ENCODE measurements at regions not wholly inside any gene's neighbourhood (a gene's known extent, or its start where the extent isn't known, plus 50 kb on each side); places are given as distances from the start of the nearest gene placed in this dataset.
"Not testable (repeated sequence)": the region's sequence is repeated elsewhere in the genome, so short reads cannot be mapped to it uniquely, and the experiment has no call there.

GRCh38 chr1:166676981-166677380, 162.3 kb upstream of the POGK start:
- no peak for TF ChIP-seq CTCF (IDR thresholded peaks at IDR 0.05; ENCODE audit: insufficient read depth, low read length, severe bottlenecking)
- DNase-seq (ENCODE audit: low read depth) (no peak), FAIRE-seq (no peak)
- H3K36me3 ChIP-seq (ENCODE audit: control insufficient read depth, insufficient read depth, low read length), result no peaks in the 10 kb centered on the region
- no peaks in the 10 kb centered on the region for H3K27me3 ChIP-seq (ENCODE audit: control insufficient read depth, insufficient read depth, low read length)
- H3K4me3 ChIP-seq (ENCODE audit: low read depth, low read length), result no peak overlapping the region

GRCh38 chr1:166679369-166679768, 159.9 kb upstream of the POGK start:
- TF ChIP-seq CTCF (IDR thresholded peaks at IDR 0.05; ENCODE audit: insufficient read depth, low read length, severe bottlenecking), result no peak
- FAIRE-seq (no peak), DNase-seq (ENCODE audit: low read depth) (no peak)
- H3K36me3 ChIP-seq (ENCODE audit: control insufficient read depth, insufficient read depth, low read length), result no peaks in the 10 kb centered on the region
- H3K4me3 ChIP-seq (ENCODE audit: low read depth, low read length), result no peak overlapping the region
- H3K27me3 ChIP-seq (ENCODE audit: control insufficient read depth, insufficient read depth, low read length), result no peaks in the 10 kb centered on the region

- DNase-seq (ENCODE audit: low read depth) (no peak), FAIRE-seq (no peak)
- Histone ChIP-seq H3K27me3 (ENCODE audit: control insufficient read depth, insufficient read depth, low read length) (no peaks in the 10 kb centered on the region), H3K36me3 (ENCODE audit: control insufficient read depth, insufficient read depth, low read length) (no peaks in the 10 kb centered on the region), H3K4me3 (ENCODE audit: low read depth, low read length) (no peak overlapping the region)
- no peak for TF ChIP-seq CTCF (IDR thresholded peaks at IDR 0.05; ENCODE audit: insufficient read depth, low read length, severe bottlenecking)
Measured at GRCh38 chr1:166682588-166682987, 156.7 kb upstream of the POGK start.

GRCh38 chr1:166684669-166685068, 154.6 kb upstream of the POGK start:
- not testable (repeated sequence) for H3K4me3 ChIP-seq (ENCODE audit: low read depth, low read length); H3K36me3 ChIP-seq (ENCODE audit: control insufficient read depth, insufficient read depth, low read length); FAIRE-seq; DNase-seq (ENCODE audit: low read depth); H3K27me3 ChIP-seq (ENCODE audit: control insufficient read depth, insufficient read depth, low read length)

GRCh38 chr1:166685200-166685599, 154.1 kb upstream of the POGK start:
- no peak for FAIRE-seq
- H3K4me3 ChIP-seq (ENCODE audit: low read depth, low read length), result no peak overlapping the region
- TF ChIP-seq CTCF (IDR thresholded peaks at IDR 0.05; ENCODE audit: insufficient read depth, low read length, severe bottlenecking), result no peak

GRCh38 chr1:166685891-166686290, 153.4 kb upstream of the POGK start:
- not testable (repeated sequence) for DNase-seq (ENCODE audit: low read depth); FAIRE-seq; H3K36me3 ChIP-seq (ENCODE audit: control insufficient read depth, insufficient read depth, low read length); H3K4me3 ChIP-seq (ENCODE audit: low read depth, low read length); H3K27me3 ChIP-seq (ENCODE audit: control insufficient read depth, insufficient read depth, low read length)

More at GRCh38 chr1:166685200-166685599, 154.1 kb upstream of the POGK start:
- DNase-seq (ENCODE audit: low read depth), result no peak
- Histone ChIP-seq H3K27me3 (ENCODE audit: control insufficient read depth, insufficient read depth, low read length) (no peaks in the 10 kb centered on the region), H3K36me3 (ENCODE audit: control insufficient read depth, insufficient read depth, low read length) (no peaks in the 10 kb centered on the region)

GRCh38 chr1:166690596-166690995, 148.7 kb upstream of the POGK start:
- not testable (repeated sequence) for H3K4me3 ChIP-seq (ENCODE audit: low read depth, low read length); H3K27me3 ChIP-seq (ENCODE audit: control insufficient read depth, insufficient read depth, low read length); H3K36me3 ChIP-seq (ENCODE audit: control insufficient read depth, insufficient read depth, low read length); FAIRE-seq; DNase-seq (ENCODE audit: low read depth)

Measured in bronchial epithelial cell (primary cell).